ENCODE measurements at regions not wholly inside any gene's neighbourhood (a gene's known extent, or its start where the extent isn't known, plus 50 kb on each side); places are given as distances from the start of the nearest gene placed in this dataset.

DNA sequence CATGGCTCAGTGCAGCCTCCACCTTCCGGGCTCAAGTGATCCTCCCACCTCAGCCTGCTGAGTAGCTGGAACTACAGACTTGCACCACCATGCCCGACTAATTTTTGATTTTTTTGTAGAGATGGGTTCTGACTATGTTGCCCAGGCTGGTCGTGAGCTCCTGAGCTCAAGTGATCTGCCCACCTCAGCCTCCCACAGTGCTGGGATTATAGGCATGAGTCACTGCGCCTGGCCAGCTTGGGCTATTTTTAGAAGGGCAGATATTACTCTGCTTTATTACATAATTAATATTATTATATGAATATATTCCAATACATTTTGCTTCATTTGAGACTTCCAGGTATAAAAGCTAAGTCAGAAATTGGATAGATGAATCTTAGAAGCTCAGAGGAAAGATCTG, 143.7 kb upstream of the ANK2 start:
- no peak for FAIRE-seq
- no peak overlapping the region for H2AFZ ChIP-seq (ENCODE audit: control insufficient read depth, low read length)
- no peak overlapping the region for H3K4me2 ChIP-seq (ENCODE audit: control insufficient read depth, extremely low read depth, insufficient read depth, low read depth, low read length)
- no peaks in the 10 kb centered on the region for H3K79me2 ChIP-seq (ENCODE audit: control insufficient read depth, insufficient read depth, low read length)
- no peak overlapping the region for H3K9ac ChIP-seq (ENCODE audit: control insufficient read depth, extremely low read depth, insufficient read depth, low read length)
- no peaks in the 10 kb centered on the region for H3K4me1 ChIP-seq (ENCODE audit: control insufficient read depth, extremely low read depth, insufficient read depth, low read length)
- DNase-seq (ENCODE audit: low read depth, low spot score): no peak
- H3K9me1 ChIP-seq (ENCODE audit: control insufficient read depth, extremely low read depth, insufficient read depth, low read length): no peaks in the 10 kb centered on the region
- no peak overlapping the region for H3K4me3 ChIP-seq (ENCODE audit: control insufficient read depth in 2 of 3, extremely low read depth in 1 of 3, insufficient read depth in 2 of 3, low read depth in 1 of 3, low read length in 3 of 3)
- TF ChIP-seq CTCF (optimal IDR thresholded peaks at IDR 0.05 in 1 of 3, IDR thresholded peaks at IDR 0.05 in 1 of 3, conservative IDR thresholded peaks at IDR 0.05 in 1 of 3; ENCODE audit: extremely low read depth in 1 of 3, insufficient read depth in 2 of 3, low read length in 3 of 3) (no peak), EZH2 (IDR thresholded peaks at IDR 0.05; ENCODE audit: low read length) (no peak)
- H4K20me1 ChIP-seq (ENCODE audit: control insufficient read depth, extremely low read depth, insufficient read depth, low read length): no peaks in the 10 kb centered on the region
- H3K9me3 ChIP-seq (ENCODE audit: control insufficient read depth, low read depth, low read length): no peaks in the 10 kb centered on the region
- no peaks in the 10 kb centered on the region for H3K36me3 ChIP-seq (ENCODE audit: control insufficient read depth in 2 of 2, extremely low read depth in 1 of 2, insufficient read depth in 2 of 2, low read length in 2 of 2)
- H3K27ac ChIP-seq (ENCODE audit: control insufficient read depth, insufficient read depth, low read length): no peak overlapping the region
- no peaks in the 10 kb centered on the region for H3K27me3 ChIP-seq (ENCODE audit: control insufficient read depth, extremely low read depth, insufficient read depth, low read length)
- dilution Hi-C loops (cut with MboI; ENCODE audit: extremely low pct_ligation_motif_present, low sequenced_read_pairs): no loop called here

DNA sequence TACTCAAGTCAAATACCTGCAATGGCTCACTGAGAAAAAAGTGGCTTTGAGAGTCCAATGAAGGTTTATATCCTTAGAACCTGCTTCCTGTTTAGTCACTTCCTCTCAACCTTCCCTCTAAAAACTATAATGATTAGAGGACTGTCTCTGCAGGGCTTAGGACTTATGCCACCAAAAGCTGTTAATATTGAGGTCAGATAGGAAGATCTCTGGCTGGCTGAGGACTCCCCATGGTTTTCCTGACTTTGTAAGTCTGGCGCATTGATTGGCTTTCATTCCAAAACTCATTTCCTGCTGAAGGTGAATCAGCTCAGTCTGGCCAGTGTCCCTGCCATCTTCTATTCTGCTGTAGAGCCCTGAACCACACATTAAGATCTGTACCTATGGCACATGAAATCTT, 140.9 kb upstream of the ANK2 start:
- Histone ChIP-seq H3K9me3 (ENCODE audit: control insufficient read depth, low read depth, low read length) (no peaks in the 10 kb centered on the region), H2AFZ (ENCODE audit: control insufficient read depth, low read length) (peak overlapping the region; percentile 37), H3K27me3 (ENCODE audit: control insufficient read depth, extremely low read depth, insufficient read depth, low read length) (no peaks in the 10 kb centered on the region), H3K36me3 (ENCODE audit: control insufficient read depth in 2 of 2, extremely low read depth in 1 of 2, insufficient read depth in 2 of 2, low read length in 2 of 2) (no peaks in the 10 kb centered on the region), H4K20me1 (ENCODE audit: control insufficient read depth, extremely low read depth, insufficient read depth, low read length) (no peaks in the 10 kb centered on the region), H3K79me2 (ENCODE audit: control insufficient read depth, insufficient read depth, low read length) (no peaks in the 10 kb centered on the region), H3K4me3 (ENCODE audit: control insufficient read depth in 2 of 3, extremely low read depth in 1 of 3, insufficient read depth in 2 of 3, low read depth in 1 of 3, low read length in 3 of 3) (no peak overlapping the region), H3K9me1 (ENCODE audit: control insufficient read depth, extremely low read depth, insufficient read depth, low read length) (no peaks in the 10 kb centered on the region), H3K27ac (ENCODE audit: control insufficient read depth, insufficient read depth, low read length) (no peak overlapping the region), H3K4me1 (ENCODE audit: control insufficient read depth, extremely low read depth, insufficient read depth, low read length) (no peaks in the 10 kb centered on the region), H3K4me2 (ENCODE audit: control insufficient read depth, extremely low read depth, insufficient read depth, low read depth, low read length) (no peak overlapping the region), H3K9ac (ENCODE audit: control insufficient read depth, extremely low read depth, insufficient read depth, low read length) (no peak overlapping the region)
- FAIRE-seq (no peak), DNase-seq (ENCODE audit: low read depth, low spot score) (no peak)
- TF ChIP-seq EZH2 (IDR thresholded peaks at IDR 0.05; ENCODE audit: low read length) (no peak), CTCF (optimal IDR thresholded peaks at IDR 0.05 in 1 of 3, IDR thresholded peaks at IDR 0.05 in 1 of 3, conservative IDR thresholded peaks at IDR 0.05 in 1 of 3; ENCODE audit: extremely low read depth in 1 of 3, insufficient read depth in 2 of 3, low read length in 3 of 3) (no peak)
- dilution Hi-C loops (cut with MboI; ENCODE audit: extremely low pct_ligation_motif_present, low sequenced_read_pairs): no loop called here

Data from keratinocyte (primary cell).